ENCODE measurements at regions not wholly inside any gene's neighbourhood (a gene's known extent, or its start where the extent isn't known, plus 50 kb on each side); places are given as distances from the start of the nearest gene placed in this dataset.

DNA sequence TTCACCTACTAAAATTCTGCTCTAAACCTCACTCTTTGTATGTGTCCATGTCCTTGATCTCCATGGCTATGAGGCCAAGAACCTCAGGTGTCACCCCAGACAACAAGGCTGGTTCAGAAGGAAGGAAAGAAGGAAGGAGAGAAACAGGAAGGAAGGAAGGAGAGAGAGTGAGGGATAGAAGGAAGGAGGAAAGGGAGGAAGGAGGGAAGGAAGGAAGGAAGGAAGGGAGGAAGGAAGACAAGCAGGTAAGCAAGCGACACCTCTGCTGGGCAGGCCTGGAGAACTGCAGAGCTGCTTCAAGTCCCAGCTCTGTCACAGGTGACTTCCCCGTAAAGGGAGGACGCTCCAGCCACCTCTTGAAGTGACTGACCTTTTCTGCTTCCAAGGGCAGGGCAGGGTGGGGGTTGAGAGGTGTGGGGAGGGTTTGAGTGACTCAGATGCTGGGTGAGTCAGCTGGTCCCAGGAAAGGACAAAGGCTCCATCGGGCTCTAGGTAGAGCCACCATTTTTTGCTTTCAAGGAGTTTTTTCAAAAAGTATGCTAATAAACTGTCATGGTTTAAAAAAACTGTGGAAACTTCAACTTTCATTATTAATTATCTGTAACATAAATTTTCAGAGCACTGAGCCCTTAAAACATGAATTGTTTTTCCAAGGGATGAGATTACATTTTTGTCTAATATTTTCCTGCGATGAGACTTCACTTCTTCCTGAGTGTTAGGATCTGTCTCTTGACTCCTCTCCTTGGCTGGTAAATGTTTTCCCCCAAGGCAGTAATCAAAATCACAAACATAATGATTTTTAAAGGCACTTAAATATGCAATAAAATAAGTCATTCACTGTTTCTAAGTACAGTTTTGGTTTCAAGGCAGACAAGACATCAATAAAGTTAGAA lies 90.1 kb upstream of the L3MBTL4 start:
- TF ChIP-seq CTCF (IDR thresholded peaks at IDR 0.05; ENCODE audit: insufficient read depth, low read length, poor library complexity, severe bottlenecking) = no peak
- TF ChIP-seq EZH2phosphoT487 (conservative IDR thresholded peaks at IDR 0.05; ENCODE audit: low read length) = no peak

Data from SU-DHL-6 (cell line).